ENCODE measurements at regions not wholly inside any gene's neighbourhood (a gene's known extent, or its start where the extent isn't known, plus 50 kb on each side); places are given as distances from the start of the nearest gene placed in this dataset.

GRCh38 chr12:25725470-25725869 lies 172.4 kb upstream of the LMNTD1 start:
- Histone ChIP-seq H3K4me1 (peaks cover 27% of the 10 kb centered on the region), H3K4me3 (no peak overlapping the region), H3K36me3 (no peaks in the 10 kb centered on the region), H3K27ac (peak overlapping the region; percentile 24), H3K27me3 (no peaks in the 10 kb centered on the region), H3K9me3 (no peaks in the 10 kb centered on the region)
- DNase-seq (ENCODE audit: extremely low spot score in 2 of 2): no peak
- TF ChIP-seq POLR2AphosphoS5 (IDR thresholded peaks at IDR 0.05; ENCODE audit: insufficient read depth in 1 of 2, low read depth in 1 of 2) (no peak), CTCF (IDR thresholded peaks at IDR 0.05) (no peak), POLR2A (IDR thresholded peaks at IDR 0.05) (no peak)
- intact Hi-C loops (cut with DNase I): no loop called here

GRCh38 chr12:25725931-25726330 lies 172.8 kb upstream of the LMNTD1 start:
- H3K36me3 ChIP-seq: no peaks in the 10 kb centered on the region
- TF ChIP-seq CTCF (IDR thresholded peaks at IDR 0.05): no peak
- no peak for TF ChIP-seq POLR2AphosphoS5 (IDR thresholded peaks at IDR 0.05; ENCODE audit: insufficient read depth in 1 of 2, low read depth in 1 of 2)
- TF ChIP-seq POLR2A (IDR thresholded peaks at IDR 0.05): no peak
- DNase-seq (ENCODE audit: extremely low spot score in 2 of 2): no peak
- no peak overlapping the region for H3K27ac ChIP-seq
- H3K4me3 ChIP-seq: no peak overlapping the region
- no peaks in the 10 kb centered on the region for H3K27me3 ChIP-seq
- H3K4me1 ChIP-seq: peaks cover 27% of the 10 kb centered on the region
- no peaks in the 10 kb centered on the region for H3K9me3 ChIP-seq
- intact Hi-C loops (cut with DNase I): no loop called here

- H3K27me3 ChIP-seq: no peaks in the 10 kb centered on the region
- TF ChIP-seq POLR2AphosphoS5 (IDR thresholded peaks at IDR 0.05; ENCODE audit: insufficient read depth in 1 of 2, low read depth in 1 of 2): no peak
- TF ChIP-seq CTCF (IDR thresholded peaks at IDR 0.05): no peak
- no peak for TF ChIP-seq POLR2A (IDR thresholded peaks at IDR 0.05)
- peaks cover 26% of the 10 kb centered on the region for H3K4me1 ChIP-seq
- no peak overlapping the region for H3K4me3 ChIP-seq
- intact Hi-C loops (cut with DNase I): no loop called here
- no peak for DNase-seq (ENCODE audit: extremely low spot score in 2 of 2)
- no peak overlapping the region for H3K27ac ChIP-seq
- no peaks in the 10 kb centered on the region for H3K36me3 ChIP-seq
- H3K9me3 ChIP-seq: no peaks in the 10 kb centered on the region
Measured at GRCh38 chr12:25728056-25728595, 175.0 kb upstream of the LMNTD1 start.

- TF ChIP-seq CTCF (IDR thresholded peaks at IDR 0.05): no peak
- no peak for TF ChIP-seq POLR2AphosphoS5 (IDR thresholded peaks at IDR 0.05; ENCODE audit: insufficient read depth in 1 of 2, low read depth in 1 of 2)
- TF ChIP-seq POLR2A (IDR thresholded peaks at IDR 0.05): no peak
- H3K27me3 ChIP-seq: no peaks in the 10 kb centered on the region
- intact Hi-C loops (cut with DNase I): no loop called here
- DNase-seq (ENCODE audit: extremely low spot score in 2 of 2): no peak
- H3K36me3 ChIP-seq: no peaks in the 10 kb centered on the region
- no peaks in the 10 kb centered on the region for H3K9me3 ChIP-seq
- H3K4me1 ChIP-seq: peaks cover under 1% of the 10 kb centered on the region
- H3K4me3 ChIP-seq: no peak overlapping the region
- no peak overlapping the region for H3K27ac ChIP-seq
Measured at GRCh38 chr12:25730489-25731349, 177.6 kb upstream of the LMNTD1 start.

- intact Hi-C loops (cut with DNase I): no loop called here
- Histone ChIP-seq H3K9me3 (no peaks in the 10 kb centered on the region), H3K4me1 (no peaks in the 10 kb centered on the region), H3K4me3 (no peak overlapping the region), H3K36me3 (no peaks in the 10 kb centered on the region), H3K27ac (no peak overlapping the region), H3K27me3 (no peaks in the 10 kb centered on the region)
- TF ChIP-seq CTCF (IDR thresholded peaks at IDR 0.05): no peak
- TF ChIP-seq POLR2AphosphoS5 (IDR thresholded peaks at IDR 0.05; ENCODE audit: insufficient read depth in 1 of 2, low read depth in 1 of 2): no peak
- no peak for TF ChIP-seq POLR2A (IDR thresholded peaks at IDR 0.05)
- no peak for DNase-seq (ENCODE audit: extremely low spot score in 2 of 2)
Measured at GRCh38 chr12:25733541-25733940, 180.5 kb upstream of the LMNTD1 start.
